Panc1 (cell line): ENCODE measurements at regions not wholly inside any gene's neighbourhood (a gene's known extent, or its start where the extent isn't known, plus 50 kb on each side); places are given as distances from the start of the nearest gene placed in this dataset.

ENCODE experiments used
- ATAC-seq: fragments of 200-7000 bp; cut with Tn5 transposase; 2 replicates; pipeline ENCODE4 v1.9.1; 2020; ENCODE audit warnings: mild to moderate bottlenecking, moderate library complexity
- BruUV-seq: library from RNA; stranded (reverse); fragments of 400-500 nt; replicated peaks from 2 replicates; lab custom pipeline; 2021; lab: Mats Ljungman, UMichigan
- CTCF ChIA-PET: fragments of 300-600 bp; sonication (Branson Sonifier 250); formaldehyde crosslinking; loops from one replicate; lab custom pipeline; 2022; ENCODE audit warnings: antibody characterized with exemption; lab: Charles Lee
- POLR2A ChIA-PET: fragments of 300-600 bp; sonication (Branson Sonifier 250); formaldehyde crosslinking; loops from one replicate; lab custom pipeline; 2022; ENCODE audit warnings: antibody characterized with exemption; lab: Charles Lee
- DNase-seq: peaks from one replicate; pipeline ENCODE4 v3.0.0-alpha.2; 2010; ENCODE audit warnings: low read depth, low spot score
- H3K27ac ChIP-seq: 2 replicates; pipeline ENCODE4 v1.5.1; 2011; ENCODE audit warnings: mild to moderate bottlenecking, low read length, inconsistent platforms
- H3K27me3 ChIP-seq: fragments of 200-500 bp; sonication (Bioruptor generic); 2 replicates; pipeline ENCODE4 v1.6.0; 2014; ENCODE audit warnings: low read length, inconsistent platforms; ENCODE audit not compliant: control insufficient read depth, insufficient read depth
- H3K36me3 ChIP-seq: fragments of 200-500 bp; sonication (Bioruptor generic); 2 replicates; pipeline ENCODE4 v1.5.1; 2014; ENCODE audit warnings: inconsistent platforms, mild to moderate bottlenecking, low read length, moderate library complexity; ENCODE audit not compliant: control insufficient read depth, insufficient read depth
- H3K4me1 ChIP-seq: 2 replicates; pipeline ENCODE4 v1.5.1; 2011; ENCODE audit warnings: inconsistent platforms, mild to moderate bottlenecking, low read length, moderate library complexity; ENCODE audit not compliant: control insufficient read depth, insufficient read depth
- H3K4me3 ChIP-seq, 2 experiments: 2 replicates each; pipeline ENCODE4 v1.5.1; 2011 to 2012; ENCODE audit warnings: low read depth in 2 of 2, low read length in 2 of 2, mild to moderate bottlenecking in 2 of 2, inconsistent platforms in 1 of 2, moderate library complexity in 1 of 2
- H3K9me3 ChIP-seq: fragments of 200-500 bp; sonication (Bioruptor generic); 2 replicates; pipeline ENCODE4 v1.5.1; 2014; ENCODE audit warnings: low read depth, mild to moderate bottlenecking, inconsistent platforms, low read length, moderate library complexity; ENCODE audit not compliant: control insufficient read depth, insufficient read depth
- POLR2AphosphoS5 ChIP-seq: IDR thresholded peaks from 2 replicates; pipeline ENCODE4 v1.6.1; 2012; ENCODE audit warnings: mild to moderate bottlenecking, low read depth, low read length, moderate library complexity
- SIN3A ChIP-seq: IDR thresholded peaks from 2 replicates; pipeline ENCODE4 v1.6.1; 2012; ENCODE audit warnings: low read depth, mild to moderate bottlenecking, low read length, moderate library complexity, borderline replicate concordance; ENCODE audit not compliant: insufficient read depth
- TCF7L2 ChIP-seq: IDR thresholded peaks from 2 replicates; pipeline ENCODE4 v1.6.1; 2011; ENCODE audit warnings: mild to moderate bottlenecking, low read depth, low read length, inconsistent platforms
- in situ Hi-C: cut with HindIII; loops from 2 replicates; pipeline ENCODE4 v1.10.0; 2016; ENCODE audit warnings: low sequenced_read_pairs, low pct_unique_long_range_greater_than_20kb
- intact Hi-C: fragments of 100-400 bp; cut with micrococcal nuclease; formaldehyde crosslinking; loops from one replicate; pipeline ENCODE4 v1.10.0; 2022; ENCODE audit not compliant: unreplicated experiment
- TF ChIP-seq, protein P1 (sequence below): fragments of 450-650 bp; IDR thresholded peaks from 2 replicates; pipeline ENCODE4 v1.5.1; 2017; ENCODE audit warnings: mild to moderate bottlenecking
- TF ChIP-seq, protein P2 (sequence below), 2 experiments: IDR thresholded peaks; 2 replicates each; pipeline ENCODE4 v1.6.1; 2011 to 2012; ENCODE audit warnings: low read depth in 2 of 2, control low read depth in 1 of 2, low read length in 1 of 2, mild to moderate bottlenecking in 1 of 2, moderate library complexity in 1 of 2; ENCODE audit not compliant: insufficient read depth in 1 of 2

DNA sequence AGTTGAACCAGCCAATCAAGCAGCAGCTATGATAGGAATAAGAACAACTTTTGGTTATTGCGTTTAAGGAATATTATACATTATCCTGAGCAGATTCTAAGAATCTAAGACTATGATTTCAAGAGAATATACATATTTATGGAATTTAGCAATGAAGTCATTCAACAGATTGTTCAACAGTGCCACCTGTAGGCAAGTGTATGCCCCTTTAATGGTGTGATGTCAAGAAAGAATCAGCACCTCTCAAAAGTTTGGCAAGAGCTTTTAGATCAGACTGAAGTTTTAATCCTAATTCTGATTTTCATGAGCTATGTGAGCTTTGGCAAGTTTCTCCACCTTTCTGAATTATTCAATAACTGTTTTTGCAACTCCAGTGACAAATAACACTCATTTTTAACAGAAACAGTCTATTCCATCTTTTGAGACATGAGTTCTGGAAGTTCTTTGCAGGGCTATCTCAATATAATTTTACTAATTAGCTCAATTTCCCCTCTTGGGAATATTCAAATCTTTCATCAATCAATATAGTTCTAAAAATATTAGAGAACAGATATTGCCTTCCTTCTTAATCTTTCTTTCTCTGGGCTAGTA is 474.3 kb upstream of the TOM1L1 start:
- H3K27me3 ChIP-seq: no peaks in the 10 kb centered on the region
- H3K27ac ChIP-seq: no peak overlapping the region
- TF ChIP-seq SIN3A: no peak
- TF ChIP-seq, protein P1, sequence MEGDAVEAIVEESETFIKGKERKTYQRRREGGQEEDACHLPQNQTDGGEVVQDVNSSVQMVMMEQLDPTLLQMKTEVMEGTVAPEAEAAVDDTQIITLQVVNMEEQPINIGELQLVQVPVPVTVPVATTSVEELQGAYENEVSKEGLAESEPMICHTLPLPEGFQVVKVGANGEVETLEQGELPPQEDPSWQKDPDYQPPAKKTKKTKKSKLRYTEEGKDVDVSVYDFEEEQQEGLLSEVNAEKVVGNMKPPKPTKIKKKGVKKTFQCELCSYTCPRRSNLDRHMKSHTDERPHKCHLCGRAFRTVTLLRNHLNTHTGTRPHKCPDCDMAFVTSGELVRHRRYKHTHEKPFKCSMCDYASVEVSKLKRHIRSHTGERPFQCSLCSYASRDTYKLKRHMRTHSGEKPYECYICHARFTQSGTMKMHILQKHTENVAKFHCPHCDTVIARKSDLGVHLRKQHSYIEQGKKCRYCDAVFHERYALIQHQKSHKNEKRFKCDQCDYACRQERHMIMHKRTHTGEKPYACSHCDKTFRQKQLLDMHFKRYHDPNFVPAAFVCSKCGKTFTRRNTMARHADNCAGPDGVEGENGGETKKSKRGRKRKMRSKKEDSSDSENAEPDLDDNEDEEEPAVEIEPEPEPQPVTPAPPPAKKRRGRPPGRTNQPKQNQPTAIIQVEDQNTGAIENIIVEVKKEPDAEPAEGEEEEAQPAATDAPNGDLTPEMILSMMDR: peak; percentile 46; the same call in 1 of the 2 replicates
- TF ChIP-seq POLR2AphosphoS5: no peak
- TF ChIP-seq, protein P2, sequence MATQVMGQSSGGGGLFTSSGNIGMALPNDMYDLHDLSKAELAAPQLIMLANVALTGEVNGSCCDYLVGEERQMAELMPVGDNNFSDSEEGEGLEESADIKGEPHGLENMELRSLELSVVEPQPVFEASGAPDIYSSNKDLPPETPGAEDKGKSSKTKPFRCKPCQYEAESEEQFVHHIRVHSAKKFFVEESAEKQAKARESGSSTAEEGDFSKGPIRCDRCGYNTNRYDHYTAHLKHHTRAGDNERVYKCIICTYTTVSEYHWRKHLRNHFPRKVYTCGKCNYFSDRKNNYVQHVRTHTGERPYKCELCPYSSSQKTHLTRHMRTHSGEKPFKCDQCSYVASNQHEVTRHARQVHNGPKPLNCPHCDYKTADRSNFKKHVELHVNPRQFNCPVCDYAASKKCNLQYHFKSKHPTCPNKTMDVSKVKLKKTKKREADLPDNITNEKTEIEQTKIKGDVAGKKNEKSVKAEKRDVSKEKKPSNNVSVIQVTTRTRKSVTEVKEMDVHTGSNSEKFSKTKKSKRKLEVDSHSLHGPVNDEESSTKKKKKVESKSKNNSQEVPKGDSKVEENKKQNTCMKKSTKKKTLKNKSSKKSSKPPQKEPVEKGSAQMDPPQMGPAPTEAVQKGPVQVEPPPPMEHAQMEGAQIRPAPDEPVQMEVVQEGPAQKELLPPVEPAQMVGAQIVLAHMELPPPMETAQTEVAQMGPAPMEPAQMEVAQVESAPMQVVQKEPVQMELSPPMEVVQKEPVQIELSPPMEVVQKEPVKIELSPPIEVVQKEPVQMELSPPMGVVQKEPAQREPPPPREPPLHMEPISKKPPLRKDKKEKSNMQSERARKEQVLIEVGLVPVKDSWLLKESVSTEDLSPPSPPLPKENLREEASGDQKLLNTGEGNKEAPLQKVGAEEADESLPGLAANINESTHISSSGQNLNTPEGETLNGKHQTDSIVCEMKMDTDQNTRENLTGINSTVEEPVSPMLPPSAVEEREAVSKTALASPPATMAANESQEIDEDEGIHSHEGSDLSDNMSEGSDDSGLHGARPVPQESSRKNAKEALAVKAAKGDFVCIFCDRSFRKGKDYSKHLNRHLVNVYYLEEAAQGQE (IDR thresholded peaks at IDR 0.05; ENCODE audit: insufficient read depth in 1 of 2, low read depth in 2 of 2, low read length in 1 of 2): no peak
- TF ChIP-seq TCF7L2: no peak
- no peaks in the 10 kb centered on the region for H3K9me3 ChIP-seq
- no peaks in the 10 kb centered on the region for H3K4me1 ChIP-seq
- H3K4me3 ChIP-seq: no peak overlapping the region
- ChIA-PET CTCF (interaction anchor here (0.6 kb wide), 1 partner anchor 85 kb away, joined by 6 read pairs; no protein-coding TSS in a partner anchor), POLR2A (no interaction called here)
- BruUV-seq: no TSS peak
- intact Hi-C loops (no loop called here), in situ Hi-C loops (no loop called here)
- DNase-seq (no peak), ATAC-seq (no peak)
- H3K36me3 ChIP-seq: no peaks in the 10 kb centered on the region

DNA sequence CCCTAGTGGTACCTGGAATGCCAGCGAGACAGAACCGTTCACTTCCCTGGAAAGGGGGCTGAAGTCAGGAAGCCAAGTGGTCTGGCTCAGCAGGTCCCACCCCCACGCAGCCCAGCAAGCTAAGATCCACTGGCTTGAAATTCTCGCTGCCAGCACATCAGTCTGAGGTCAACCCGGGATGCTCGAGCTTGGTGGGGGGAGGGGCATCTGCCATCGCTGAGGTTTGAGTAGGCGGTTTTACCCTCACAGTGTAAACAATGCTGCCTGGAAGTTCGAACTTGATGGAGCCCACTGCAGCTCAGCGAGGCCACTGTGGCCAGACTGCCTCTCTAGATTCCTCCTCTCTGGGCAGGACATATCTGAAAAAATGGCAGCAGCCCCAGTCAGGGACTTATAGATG is 464.7 kb upstream of the TOM1L1 start:
- POLR2A ChIA-PET: no interaction called here
- ATAC-seq: no peak

More for the DNA sequence above, 464.7 kb upstream of the TOM1L1 start:
- Histone ChIP-seq H3K36me3 (no peaks in the 10 kb centered on the region), H3K27ac (no peak overlapping the region), H3K4me1 (no peaks in the 10 kb centered on the region), H3K4me3 (no peak overlapping the region), H3K9me3 (no peaks in the 10 kb centered on the region), H3K27me3 (no peaks in the 10 kb centered on the region)
- no peak for DNase-seq
- intact Hi-C loops: no loop called here
- CTCF ChIA-PET: no interaction called here
- TF ChIP-seq, protein P2 (IDR thresholded peaks at IDR 0.05; ENCODE audit: insufficient read depth in 1 of 2, low read depth in 2 of 2, low read length in 1 of 2): no peak
- TF ChIP-seq POLR2AphosphoS5: no peak
- no peak for TF ChIP-seq SIN3A
- TF ChIP-seq, protein P1: no peak
- no peak for TF ChIP-seq TCF7L2
- in situ Hi-C loops: no loop called here
- no TSS peak for BruUV-seq
